ENCODE measurements at regions not wholly inside any gene's neighbourhood (a gene's known extent, or its start where the extent isn't known, plus 50 kb on each side); places are given as distances from the start of the nearest gene placed in this dataset.

- TF ChIP-seq CTCF (IDR thresholded peaks at IDR 0.05; ENCODE audit: low read depth, low read length): no peak
- no peak for TF ChIP-seq EZH2phosphoT487 (IDR thresholded peaks at IDR 0.05; ENCODE audit: low read depth)
Measured at GRCh38 chr6:4612636-4613171, 163.5 kb upstream of the CDYL start.
